ENCODE measurements at regions not wholly inside any gene's neighbourhood (a gene's known extent, or its start where the extent isn't known, plus 50 kb on each side); places are given as distances from the start of the nearest gene placed in this dataset.

GRCh38 chr20:37643400-37643799 lies 50.4 kb upstream of the CTNNBL1 start:
- Histone ChIP-seq H3K23ac (ENCODE audit: low read length) (no peak overlapping the region), H4K12ac (ENCODE audit: low read depth, low read length) (no peak overlapping the region)
- WGBS (ENCODE audit: extremely low coverage, insufficient coverage, insufficient read length): no CpG with 5 or more reads among the region's 3 CpGs

GRCh38 chr20:37642246-37642645 lies 51.6 kb upstream of the CTNNBL1 start:
- Histone ChIP-seq H3K14ac (ENCODE audit: low read length) (no peak overlapping the region), H3K4me2 (ENCODE audit: low read length) (no peak overlapping the region), H3K18ac (ENCODE audit: low read length) (no peak overlapping the region), H4K8ac (ENCODE audit: low read depth, low read length) (no peak overlapping the region), H2AFZ (ENCODE audit: insufficient read depth, low read length, poor library complexity) (no peak overlapping the region), H4K91ac (ENCODE audit: low read depth, low read length) (no peak overlapping the region), H2BK120ac (ENCODE audit: insufficient read depth, low read length, poor library complexity) (no peak overlapping the region), H3K27ac (ENCODE audit: low read depth, low read length) (no peak overlapping the region), H3K9me3 (ENCODE audit: insufficient read depth, low read depth, low read length) (no peaks in the 10 kb centered on the region), H3K27me3 (ENCODE audit: insufficient read depth, low read length) (no peaks in the 10 kb centered on the region), H3K36me3 (ENCODE audit: control insufficient read depth in 1 of 2, insufficient read depth in 2 of 2, low read length in 2 of 2) (no peaks in the 10 kb centered on the region), H3K23ac (ENCODE audit: low read length) (no peak overlapping the region), H2BK5ac (ENCODE audit: low read depth, low read length, poor library complexity) (no peak overlapping the region), H3K4ac (ENCODE audit: low read depth, low read length) (no peak overlapping the region), H3K79me1 (ENCODE audit: low read length) (no peaks in the 10 kb centered on the region), H3K79me2 (ENCODE audit: control insufficient read depth, insufficient read depth, low read length, poor library complexity) (no peaks in the 10 kb centered on the region), H4K12ac (ENCODE audit: low read depth, low read length) (no peak overlapping the region), H3K4me1 (ENCODE audit: control insufficient read depth in 1 of 2, insufficient read depth in 2 of 2, low read length in 2 of 2) (no peaks in the 10 kb centered on the region), H3K9ac (ENCODE audit: low read length) (no peak overlapping the region), H2AK5ac (ENCODE audit: low read length) (no peak overlapping the region), H3K4me3 (ENCODE audit: low read depth, low read length) (no peak overlapping the region), H2BK12ac (ENCODE audit: low read length) (no peak overlapping the region)
- WGBS (ENCODE audit: extremely low coverage, insufficient coverage, insufficient read length): no CpG with 5 or more reads among the region's 1 CpG
- DNase-seq: no peak

More at GRCh38 chr20:37643400-37643799, 50.4 kb upstream of the CTNNBL1 start:
- Histone ChIP-seq H3K14ac (ENCODE audit: low read length) (no peak overlapping the region), H3K18ac (ENCODE audit: low read length) (no peak overlapping the region), H3K9me3 (ENCODE audit: insufficient read depth, low read depth, low read length) (peaks cover 4% of the 10 kb centered on the region), H4K91ac (ENCODE audit: low read depth, low read length) (no peak overlapping the region), H2BK120ac (ENCODE audit: insufficient read depth, low read length, poor library complexity) (no peak overlapping the region), H3K4me1 (ENCODE audit: control insufficient read depth in 1 of 2, insufficient read depth in 2 of 2, low read length in 2 of 2) (no peaks in the 10 kb centered on the region), H2AK5ac (ENCODE audit: low read length) (no peak overlapping the region), H2AFZ (ENCODE audit: insufficient read depth, low read length, poor library complexity) (no peak overlapping the region), H2BK5ac (ENCODE audit: low read depth, low read length, poor library complexity) (no peak overlapping the region), H3K27me3 (ENCODE audit: insufficient read depth, low read length) (no peaks in the 10 kb centered on the region), H3K9ac (ENCODE audit: low read length) (no peak overlapping the region), H3K4me2 (ENCODE audit: low read length) (no peak overlapping the region), H3K79me1 (ENCODE audit: low read length) (no peaks in the 10 kb centered on the region), H3K79me2 (ENCODE audit: control insufficient read depth, insufficient read depth, low read length, poor library complexity) (no peaks in the 10 kb centered on the region), H3K4ac (ENCODE audit: low read depth, low read length) (no peak overlapping the region), H2BK12ac (ENCODE audit: low read length) (no peak overlapping the region), H3K27ac (ENCODE audit: low read depth, low read length) (no peak overlapping the region), H3K4me3 (ENCODE audit: low read depth, low read length) (no peak overlapping the region), H4K8ac (ENCODE audit: low read depth, low read length) (no peak overlapping the region), H3K36me3 (ENCODE audit: control insufficient read depth in 1 of 2, insufficient read depth in 2 of 2, low read length in 2 of 2) (no peaks in the 10 kb centered on the region)
- DNase-seq: no peak

- H4K8ac ChIP-seq (ENCODE audit: low read depth, low read length): no peak overlapping the region
- no peak overlapping the region for H4K12ac ChIP-seq (ENCODE audit: low read depth, low read length)
- H3K36me3 ChIP-seq (ENCODE audit: control insufficient read depth in 1 of 2, insufficient read depth in 2 of 2, low read length in 2 of 2): no peaks in the 10 kb centered on the region
- H3K18ac ChIP-seq (ENCODE audit: low read length): no peak overlapping the region
- no peak overlapping the region for H3K4ac ChIP-seq (ENCODE audit: low read depth, low read length)
- no peak overlapping the region for H3K9ac ChIP-seq (ENCODE audit: low read length)
- H3K4me1 ChIP-seq (ENCODE audit: control insufficient read depth in 1 of 2, insufficient read depth in 2 of 2, low read length in 2 of 2): no peaks in the 10 kb centered on the region
- no peak for DNase-seq
- H2BK12ac ChIP-seq (ENCODE audit: low read length): no peak overlapping the region
- no peak overlapping the region for H3K27ac ChIP-seq (ENCODE audit: low read depth, low read length)
- H3K9me3 ChIP-seq (ENCODE audit: insufficient read depth, low read depth, low read length): no peaks in the 10 kb centered on the region
- H3K27me3 ChIP-seq (ENCODE audit: insufficient read depth, low read length): no peaks in the 10 kb centered on the region
- H2AK5ac ChIP-seq (ENCODE audit: low read length): no peak overlapping the region
- no peak overlapping the region for H3K14ac ChIP-seq (ENCODE audit: low read length)
- no peak overlapping the region for H4K91ac ChIP-seq (ENCODE audit: low read depth, low read length)
- H3K79me1 ChIP-seq (ENCODE audit: low read length): no peaks in the 10 kb centered on the region
- no peak overlapping the region for H2BK5ac ChIP-seq (ENCODE audit: low read depth, low read length, poor library complexity)
- H3K4me3 ChIP-seq (ENCODE audit: low read depth, low read length): no peak overlapping the region
- no peak overlapping the region for H3K4me2 ChIP-seq (ENCODE audit: low read length)
- WGBS (ENCODE audit: extremely low coverage, insufficient coverage, insufficient read length): no CpG with 5 or more reads among the region's 13 CpGs
- no peak overlapping the region for H2AFZ ChIP-seq (ENCODE audit: insufficient read depth, low read length, poor library complexity)
- no peak overlapping the region for H2BK120ac ChIP-seq (ENCODE audit: insufficient read depth, low read length, poor library complexity)
- H3K79me2 ChIP-seq (ENCODE audit: control insufficient read depth, insufficient read depth, low read length, poor library complexity): no peaks in the 10 kb centered on the region
- no peak overlapping the region for H3K23ac ChIP-seq (ENCODE audit: low read length)
These were observed 52.9 kb upstream of the CTNNBL1 start for GRCh38 chr20:37640600-37641561.

- no peaks in the 10 kb centered on the region for H3K79me1 ChIP-seq (ENCODE audit: low read length)
- no peak overlapping the region for H3K23ac ChIP-seq (ENCODE audit: low read length)
- H2AK5ac ChIP-seq (ENCODE audit: low read length): no peak overlapping the region
These were observed 55.3 kb upstream of the CTNNBL1 start for GRCh38 chr20:37638527-37638926.

More at GRCh38 chr20:37638527-37638926, 55.3 kb upstream of the CTNNBL1 start:
- Histone ChIP-seq H2AFZ (ENCODE audit: insufficient read depth, low read length, poor library complexity) (no peak overlapping the region), H3K27ac (ENCODE audit: low read depth, low read length) (no peak overlapping the region), H3K4me2 (ENCODE audit: low read length) (no peak overlapping the region), H3K36me3 (ENCODE audit: control insufficient read depth in 1 of 2, insufficient read depth in 2 of 2, low read length in 2 of 2) (no peaks in the 10 kb centered on the region), H4K12ac (ENCODE audit: low read depth, low read length) (no peak overlapping the region), H3K14ac (ENCODE audit: low read length) (no peak overlapping the region), H3K4me3 (ENCODE audit: low read depth, low read length) (no peak overlapping the region), H4K8ac (ENCODE audit: low read depth, low read length) (no peak overlapping the region), H3K4me1 (ENCODE audit: control insufficient read depth in 1 of 2, insufficient read depth in 2 of 2, low read length in 2 of 2) (no peaks in the 10 kb centered on the region), H4K91ac (ENCODE audit: low read depth, low read length) (no peak overlapping the region), H2BK5ac (ENCODE audit: low read depth, low read length, poor library complexity) (no peak overlapping the region), H3K79me2 (ENCODE audit: control insufficient read depth, insufficient read depth, low read length, poor library complexity) (no peaks in the 10 kb centered on the region), H2BK12ac (ENCODE audit: low read length) (no peak overlapping the region), H3K9me3 (ENCODE audit: insufficient read depth, low read depth, low read length) (peaks cover 10% of the 10 kb centered on the region), H3K4ac (ENCODE audit: low read depth, low read length) (no peak overlapping the region), H2BK120ac (ENCODE audit: insufficient read depth, low read length, poor library complexity) (no peak overlapping the region), H3K18ac (ENCODE audit: low read length) (no peak overlapping the region), H3K27me3 (ENCODE audit: insufficient read depth, low read length) (no peaks in the 10 kb centered on the region), H3K9ac (ENCODE audit: low read length) (no peak overlapping the region)
- no CpG with 5 or more reads among the region's 2 CpGs for WGBS (ENCODE audit: extremely low coverage, insufficient coverage, insufficient read length)
- no peak for DNase-seq

Data from trophoblast cell (in vitro differentiated cells and primary cell).